Parathyroid adenoma (tissue), 2 donors: ENCODE measurements at regions not wholly inside any gene's neighbourhood (a gene's known extent, or its start where the extent isn't known, plus 50 kb on each side); places are given as distances from the start of the nearest gene placed in this dataset.

Experiments
- H2AFZ ChIP-seq: fragments of 300-600 bp; sonication (generic); one replicate; pipeline ENCODE4 v1.7.0; 2017; ENCODE audit warnings: antibody characterized with exemption, mild to moderate bottlenecking
- H3K27ac ChIP-seq: fragments of 300-600 bp; sonication (generic); one replicate; pipeline ENCODE4 v1.7.0; 2017
- H3K27me3 ChIP-seq: fragments of 300-600 bp; sonication (generic); one replicate; pipeline ENCODE4 v1.7.0; 2017; ENCODE audit warnings: low read length; ENCODE audit not compliant: control insufficient read depth, insufficient read depth
- H3K36me3 ChIP-seq: fragments of 300-600 bp; sonication (generic); one replicate; pipeline ENCODE4 v1.7.0; 2017; ENCODE audit warnings: low read length; ENCODE audit not compliant: control insufficient read depth, insufficient read depth
- H3K4me1 ChIP-seq: fragments of 300-600 bp; sonication (generic); one replicate; pipeline ENCODE4 v1.7.0; 2017; ENCODE audit warnings: control low read depth
- H3K4me2 ChIP-seq: fragments of 300-600 bp; sonication (generic); one replicate; pipeline ENCODE4 v1.7.0; 2017; ENCODE audit warnings: low read length
- H3K4me3 ChIP-seq: fragments of 300-600 bp; sonication (generic); one replicate; pipeline ENCODE4 v1.7.0; 2017; ENCODE audit warnings: low read depth, low read length
- H3K79me2 ChIP-seq: fragments of 300-600 bp; sonication (generic); one replicate; pipeline ENCODE4 v1.7.0; 2017; ENCODE audit warnings: control low read depth
- H3K9ac ChIP-seq: fragments of 300-600 bp; sonication (generic); one replicate; pipeline ENCODE4 v1.7.0; 2017; ENCODE audit warnings: mild to moderate bottlenecking
- H3K9me3 ChIP-seq: fragments of 300-600 bp; sonication (generic); one replicate; pipeline ENCODE4 v1.7.0; 2017; ENCODE audit warnings: low read length; ENCODE audit not compliant: control insufficient read depth
- TF ChIP-seq, protein P1 (sequence below): fragments of 300-600 bp; sonication (generic); IDR thresholded peaks from one replicate; pipeline ENCODE4 v1.7.0; 2017; ENCODE audit warnings: antibody characterized with exemption, mild to moderate bottlenecking
- donor health status: primary hyperparathyroidism.

DNA sequence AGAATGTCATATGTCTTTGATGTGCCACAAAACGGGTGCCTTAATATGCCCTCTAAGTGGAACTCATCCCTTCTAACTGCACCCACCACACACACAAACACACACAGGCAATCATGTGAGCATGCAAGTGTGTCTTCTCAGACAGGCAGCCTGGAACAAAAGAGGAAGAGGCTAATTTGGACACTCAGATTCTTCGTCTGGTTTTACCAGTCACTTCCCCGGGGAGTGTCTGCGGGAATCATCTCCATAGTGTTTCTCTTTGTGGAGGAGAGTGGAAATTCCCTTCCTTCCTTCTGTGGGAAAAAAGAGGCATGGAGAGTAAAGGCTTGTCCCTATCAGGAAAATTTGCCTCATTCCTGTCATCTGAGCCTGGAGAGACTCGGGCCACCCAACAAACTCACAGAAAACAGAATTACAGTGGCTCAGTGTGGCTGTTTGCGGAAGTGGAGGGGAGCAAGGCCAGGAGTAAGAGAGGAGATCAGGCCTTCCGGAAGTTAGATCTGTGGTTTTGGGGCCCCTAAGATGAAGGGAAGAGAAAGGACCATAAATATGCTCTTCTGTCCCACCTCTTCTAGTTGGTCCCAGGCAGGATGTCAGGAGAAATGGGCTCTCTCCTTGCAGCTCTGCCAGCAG lies 212.6 kb upstream of the SEMA6D start:
- Histone ChIP-seq H3K9me3 (no peaks in the 10 kb centered on the region), H3K4me1 (no peaks in the 10 kb centered on the region), H3K27me3 (no peaks in the 10 kb centered on the region), H3K4me2 (no peak overlapping the region), H3K79me2 (no peaks in the 10 kb centered on the region), H3K27ac (no peak overlapping the region), H3K4me3 (no peak overlapping the region), H2AFZ (no peak overlapping the region), H3K9ac (no peak overlapping the region), H3K36me3 (no peaks in the 10 kb centered on the region)
- TF ChIP-seq, protein P1, sequence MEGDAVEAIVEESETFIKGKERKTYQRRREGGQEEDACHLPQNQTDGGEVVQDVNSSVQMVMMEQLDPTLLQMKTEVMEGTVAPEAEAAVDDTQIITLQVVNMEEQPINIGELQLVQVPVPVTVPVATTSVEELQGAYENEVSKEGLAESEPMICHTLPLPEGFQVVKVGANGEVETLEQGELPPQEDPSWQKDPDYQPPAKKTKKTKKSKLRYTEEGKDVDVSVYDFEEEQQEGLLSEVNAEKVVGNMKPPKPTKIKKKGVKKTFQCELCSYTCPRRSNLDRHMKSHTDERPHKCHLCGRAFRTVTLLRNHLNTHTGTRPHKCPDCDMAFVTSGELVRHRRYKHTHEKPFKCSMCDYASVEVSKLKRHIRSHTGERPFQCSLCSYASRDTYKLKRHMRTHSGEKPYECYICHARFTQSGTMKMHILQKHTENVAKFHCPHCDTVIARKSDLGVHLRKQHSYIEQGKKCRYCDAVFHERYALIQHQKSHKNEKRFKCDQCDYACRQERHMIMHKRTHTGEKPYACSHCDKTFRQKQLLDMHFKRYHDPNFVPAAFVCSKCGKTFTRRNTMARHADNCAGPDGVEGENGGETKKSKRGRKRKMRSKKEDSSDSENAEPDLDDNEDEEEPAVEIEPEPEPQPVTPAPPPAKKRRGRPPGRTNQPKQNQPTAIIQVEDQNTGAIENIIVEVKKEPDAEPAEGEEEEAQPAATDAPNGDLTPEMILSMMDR: no peak

DNA sequence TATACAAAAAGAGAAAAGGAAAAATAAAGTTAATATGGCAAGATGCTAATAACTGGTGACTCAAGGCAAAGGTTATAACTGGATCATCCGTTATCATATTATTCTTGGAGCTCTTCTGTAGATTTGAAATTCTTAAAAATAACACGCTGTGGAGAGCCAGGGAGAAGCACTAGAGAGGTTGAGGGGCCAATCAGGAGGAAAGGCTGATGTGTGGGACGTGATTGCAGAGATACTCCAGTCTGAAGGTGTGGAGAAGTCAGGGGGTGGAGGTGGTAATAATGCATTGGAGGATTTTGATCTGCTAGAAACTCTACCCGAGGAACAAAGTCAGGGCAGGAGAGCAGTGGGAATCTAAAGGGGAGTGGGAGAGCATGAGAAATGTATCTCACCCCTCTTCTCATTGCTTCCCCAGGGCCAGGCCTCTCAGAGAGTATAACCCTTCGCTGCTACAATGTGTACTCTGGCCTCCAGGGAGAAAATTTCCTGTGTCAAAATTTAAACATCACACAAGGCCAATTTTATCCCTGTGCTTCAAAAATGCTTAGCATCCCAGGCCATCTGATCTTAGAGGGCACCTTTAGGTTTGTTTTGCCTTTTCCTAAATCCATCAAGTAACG lies 211.5 kb upstream of the SEMA6D start:
- no peaks in the 10 kb centered on the region for H3K27me3 ChIP-seq
- no peaks in the 10 kb centered on the region for H3K36me3 ChIP-seq
- no peak overlapping the region for H3K9ac ChIP-seq
- no peak overlapping the region for H2AFZ ChIP-seq
- TF ChIP-seq, protein P1: no peak
- H3K79me2 ChIP-seq: no peaks in the 10 kb centered on the region
- no peak overlapping the region for H3K4me2 ChIP-seq
- no peaks in the 10 kb centered on the region for H3K9me3 ChIP-seq
- H3K4me3 ChIP-seq: no peak overlapping the region
- H3K4me1 ChIP-seq: no peaks in the 10 kb centered on the region
- no peak overlapping the region for H3K27ac ChIP-seq

DNA sequence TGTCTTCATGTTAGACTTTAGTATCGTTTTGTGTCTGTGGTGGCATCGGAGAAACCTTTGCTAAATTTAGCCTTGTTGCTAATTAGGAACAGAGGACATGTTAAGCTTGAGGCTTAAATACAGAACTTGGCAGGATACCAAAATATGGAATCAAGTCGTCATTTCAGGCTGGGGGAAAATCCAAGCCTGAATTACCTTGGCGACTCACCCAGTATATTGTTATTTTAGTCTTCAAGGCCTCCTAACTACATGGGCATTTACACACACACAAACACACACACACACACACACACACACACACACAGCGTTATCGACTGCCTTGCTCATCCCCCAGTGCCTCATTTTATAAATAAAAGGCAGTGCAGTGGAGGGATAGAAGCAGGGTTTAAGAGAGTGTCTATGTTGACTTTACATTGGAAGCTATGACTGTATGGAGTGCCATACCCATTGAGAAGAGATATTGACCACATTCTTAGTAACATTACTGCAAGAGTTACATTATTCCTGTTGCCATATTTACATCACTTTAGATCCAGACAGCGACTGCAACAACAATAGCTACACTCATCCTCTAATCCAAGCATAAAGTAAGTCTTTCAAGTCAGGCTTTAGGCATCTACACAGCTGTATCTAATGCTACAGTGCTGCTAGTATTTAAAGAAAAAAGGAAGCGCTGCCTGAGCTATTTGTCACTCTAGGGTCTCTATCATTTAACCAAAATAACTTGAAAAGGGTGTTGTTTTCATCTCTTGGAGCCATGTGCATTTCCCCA lies 210.8 kb upstream of the SEMA6D start:
- no peak overlapping the region for H2AFZ ChIP-seq
- no peaks in the 10 kb centered on the region for H3K79me2 ChIP-seq
- no peak overlapping the region for H3K9ac ChIP-seq
- H3K4me1 ChIP-seq: no peaks in the 10 kb centered on the region
- no peaks in the 10 kb centered on the region for H3K9me3 ChIP-seq
- H3K27ac ChIP-seq: no peak overlapping the region
- H3K36me3 ChIP-seq: no peaks in the 10 kb centered on the region
- TF ChIP-seq, protein P1: no peak
- H3K4me2 ChIP-seq: no peak overlapping the region
- H3K27me3 ChIP-seq: no peaks in the 10 kb centered on the region
- no peak overlapping the region for H3K4me3 ChIP-seq

DNA sequence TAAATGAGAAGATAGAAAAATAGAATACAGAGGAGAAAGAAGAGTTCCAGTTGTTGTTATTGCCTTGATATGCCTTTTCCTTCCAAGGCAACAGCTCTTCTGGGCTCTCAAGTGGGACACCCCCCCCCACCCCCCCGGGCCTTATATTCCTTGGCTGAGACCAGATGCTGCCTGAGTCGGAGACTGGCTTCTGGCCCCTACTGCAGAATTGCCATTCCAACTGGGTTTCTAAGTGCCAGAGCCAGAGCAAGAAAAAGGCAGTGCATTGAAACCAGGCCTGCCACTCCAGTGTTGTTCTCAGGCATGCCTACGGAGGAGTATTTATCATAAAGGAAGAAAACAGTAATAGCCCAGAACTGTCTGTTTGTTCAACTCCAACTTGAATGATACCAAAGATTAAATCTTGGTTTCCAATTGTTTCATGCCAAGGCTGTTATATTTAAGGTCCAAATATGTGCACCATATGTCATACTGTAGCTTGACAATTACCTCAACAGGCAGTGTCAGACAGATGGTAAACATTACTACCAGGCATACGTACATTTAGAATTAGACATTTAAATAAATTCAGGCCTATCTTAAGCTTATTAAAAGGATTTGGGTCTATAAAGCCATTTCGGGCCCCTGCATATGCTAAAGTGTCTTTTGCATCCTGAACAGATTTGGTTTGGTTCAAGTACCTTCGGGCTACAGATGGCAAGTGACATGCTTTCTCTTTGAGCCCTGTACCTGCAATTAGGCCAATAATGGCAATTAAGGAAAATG lies 209.9 kb upstream of the SEMA6D start:
- H3K9me3 ChIP-seq: no peaks in the 10 kb centered on the region

More for the DNA sequence above, 209.9 kb upstream of the SEMA6D start:
- Histone ChIP-seq H3K27me3 (no peaks in the 10 kb centered on the region), H3K27ac (no peak overlapping the region), H3K9ac (no peak overlapping the region), H2AFZ (no peak overlapping the region), H3K4me1 (no peaks in the 10 kb centered on the region), H3K79me2 (no peaks in the 10 kb centered on the region), H3K4me3 (no peak overlapping the region), H3K36me3 (no peaks in the 10 kb centered on the region), H3K4me2 (no peak overlapping the region)
- TF ChIP-seq, protein P1: no peak
